Hematopoietic multipotent progenitor cell treated with erythropoietin and hydrocortisone succinate and interleukin-3 and kit ligand, for 8 days (in vitro differentiated cells): ENCODE measurements at regions not wholly inside any gene's neighbourhood (a gene's known extent, or its start where the extent isn't known, plus 50 kb on each side); places are given as distances from the start of the nearest gene placed in this dataset.

ENCODE experiments used
- DNase-seq: peaks from one replicate; pipeline ENCODE4 v3.0.0-alpha.2; 2015

GRCh38 chr6:111988926-111989325 lies 65.0 kb upstream of the CCN6 start:
- no peak for DNase-seq

GRCh38 chr6:111989743-111990142 lies 64.2 kb upstream of the CCN6 start:
- DNase-seq, result no peak

GRCh38 chr6:111990214-111990613 lies 63.7 kb upstream of the CCN6 start:
- DNase-seq, result no peak

GRCh38 chr6:111992851-111993250 lies 61.1 kb upstream of the CCN6 start:
- no peak for DNase-seq

GRCh38 chr6:111993342-111993741 lies 60.6 kb upstream of the CCN6 start:
- no peak for DNase-seq

GRCh38 chr6:111994791-111995190 lies 59.1 kb upstream of the CCN6 start:
- no peak for DNase-seq

GRCh38 chr6:111995404-111995803 lies 58.5 kb upstream of the CCN6 start:
- no peak for DNase-seq

- DNase-seq, result no peak
These were observed 57.6 kb upstream of the CCN6 start for GRCh38 chr6:111996144-111996865.

- DNase-seq, result peak; percentile 79
These were observed 56.6 kb upstream of the CCN6 start for GRCh38 chr6:111997078-111997852.

- DNase-seq, result no peak
These were observed 56.1 kb upstream of the CCN6 start for GRCh38 chr6:111997853-111998208.

GRCh38 chr6:112002307-112002706 lies 51.6 kb upstream of the CCN6 start:
- no peak for DNase-seq
